Upper lobe of right lung (tissue), 1 donor: ENCODE measurements at regions not wholly inside any gene's neighbourhood (a gene's known extent, or its start where the extent isn't known, plus 50 kb on each side); places are given as distances from the start of the nearest gene placed in this dataset.

Experiments
- ATAC-seq: fragments of 200-7000 bp; cut with Tn5 transposase; one replicate; pipeline ENCODE4 v1.9.1; 2020; ENCODE audit warnings: mild to moderate bottlenecking, moderate library complexity
- DNase-seq: peaks from one replicate; pipeline ENCODE4 v3.0.0-alpha.2; 2020
- H3K27ac ChIP-seq: fragments of 200-600 bp; one replicate; pipeline ENCODE4 v1.8.0; 2022
- H3K27me3 ChIP-seq: fragments of 200-600 bp; one replicate; pipeline ENCODE4 v1.8.0; 2022; ENCODE audit warnings: mild to moderate bottlenecking
- H3K36me3 ChIP-seq: fragments of 200-600 bp; one replicate; pipeline ENCODE4 v1.8.0; 2022
- H3K4me1 ChIP-seq: fragments of 200-600 bp; one replicate; pipeline ENCODE4 v1.8.0; 2022
- H3K4me3 ChIP-seq: fragments of 200-600 bp; one replicate; pipeline ENCODE4 v1.8.0; 2022; ENCODE audit warnings: mild to moderate bottlenecking
- H3K9me3 ChIP-seq: fragments of 200-600 bp; one replicate; pipeline ENCODE4 v1.8.0; 2022
- intact Hi-C: fragments of 100-400 bp; cut with DNase I; formaldehyde crosslinking; loops from one replicate; pipeline ENCODE4 v1.11.0; 2022
- TF ChIP-seq, protein P1 (sequence below): fragments of 200-600 bp; IDR thresholded peaks from one replicate; pipeline ENCODE4 v1.8.0; 2022; ENCODE audit warnings: antibody characterized with exemption
- donor health status: DM: no; HTN: yes; CAD: no; lungs with severe emphysema.

DNA sequence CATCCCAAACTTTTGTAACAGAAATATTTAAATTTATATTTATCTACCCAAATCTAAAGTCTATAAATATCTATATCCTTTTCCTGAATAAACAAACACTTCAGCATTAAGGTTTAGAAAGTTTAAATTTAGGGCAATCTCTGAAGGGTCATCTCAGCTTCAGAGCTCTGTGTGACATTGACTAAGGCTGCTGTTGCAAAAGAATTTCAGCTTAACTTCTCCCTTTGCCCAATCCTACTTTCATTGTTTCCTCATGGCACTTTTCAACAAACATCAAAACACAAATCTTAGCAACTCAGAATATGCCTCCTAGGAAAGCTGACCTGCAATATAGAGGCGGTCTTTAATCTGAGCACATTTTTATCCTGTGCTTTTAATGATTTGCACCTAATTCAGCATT is 79.7 kb upstream of the BANK1 start:
- TF ChIP-seq, protein P1, sequence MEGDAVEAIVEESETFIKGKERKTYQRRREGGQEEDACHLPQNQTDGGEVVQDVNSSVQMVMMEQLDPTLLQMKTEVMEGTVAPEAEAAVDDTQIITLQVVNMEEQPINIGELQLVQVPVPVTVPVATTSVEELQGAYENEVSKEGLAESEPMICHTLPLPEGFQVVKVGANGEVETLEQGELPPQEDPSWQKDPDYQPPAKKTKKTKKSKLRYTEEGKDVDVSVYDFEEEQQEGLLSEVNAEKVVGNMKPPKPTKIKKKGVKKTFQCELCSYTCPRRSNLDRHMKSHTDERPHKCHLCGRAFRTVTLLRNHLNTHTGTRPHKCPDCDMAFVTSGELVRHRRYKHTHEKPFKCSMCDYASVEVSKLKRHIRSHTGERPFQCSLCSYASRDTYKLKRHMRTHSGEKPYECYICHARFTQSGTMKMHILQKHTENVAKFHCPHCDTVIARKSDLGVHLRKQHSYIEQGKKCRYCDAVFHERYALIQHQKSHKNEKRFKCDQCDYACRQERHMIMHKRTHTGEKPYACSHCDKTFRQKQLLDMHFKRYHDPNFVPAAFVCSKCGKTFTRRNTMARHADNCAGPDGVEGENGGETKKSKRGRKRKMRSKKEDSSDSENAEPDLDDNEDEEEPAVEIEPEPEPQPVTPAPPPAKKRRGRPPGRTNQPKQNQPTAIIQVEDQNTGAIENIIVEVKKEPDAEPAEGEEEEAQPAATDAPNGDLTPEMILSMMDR = no peak
- no peak for ATAC-seq

DNA sequence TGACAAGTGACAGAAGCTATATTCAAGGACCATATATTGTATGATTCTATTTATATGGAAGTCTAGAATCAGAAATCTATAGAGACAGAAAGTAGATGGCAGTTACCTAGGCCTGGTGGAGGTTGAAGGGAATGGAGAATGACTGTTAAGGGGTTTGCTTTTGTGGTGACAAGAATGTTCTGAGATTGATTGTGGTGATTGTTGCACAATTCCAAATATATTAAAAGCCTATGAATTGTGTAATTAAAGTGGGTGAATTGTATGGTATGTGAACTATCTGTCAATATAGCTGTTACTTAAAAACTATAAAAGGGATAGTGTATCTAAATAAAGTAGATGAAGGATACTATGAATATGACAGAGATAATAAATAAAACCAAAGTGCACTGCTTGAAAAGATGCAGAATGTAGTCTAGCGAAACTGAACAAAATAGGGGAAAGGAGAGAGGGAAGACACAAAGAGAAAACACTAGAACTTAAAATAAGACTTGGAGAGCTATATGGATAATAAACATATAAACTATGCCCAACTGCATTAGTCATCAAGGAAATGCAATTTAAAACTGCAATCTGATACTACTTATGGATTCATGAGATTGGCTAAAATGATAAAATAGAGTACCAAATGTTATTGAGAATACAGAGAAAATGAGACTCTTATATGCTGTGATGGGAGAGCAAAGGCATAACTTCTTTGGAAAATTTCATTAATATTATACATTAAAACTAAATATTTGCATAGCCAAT is 82.1 kb upstream of the BANK1 start:
- H3K27me3 ChIP-seq = no peaks in the 10 kb centered on the region
- no peak overlapping the region for H3K4me3 ChIP-seq
- H3K9me3 ChIP-seq = peaks cover 10% of the 10 kb centered on the region
- intact Hi-C loops = no loop called here
- H3K4me1 ChIP-seq = no peaks in the 10 kb centered on the region
- H3K36me3 ChIP-seq = no peaks in the 10 kb centered on the region
- H3K27ac ChIP-seq = no peak overlapping the region
- no peak for ATAC-seq
- TF ChIP-seq, protein P1 = no peak
- DNase-seq = no peak

More for the DNA sequence above, 79.7 kb upstream of the BANK1 start:
- H3K36me3 ChIP-seq = no peaks in the 10 kb centered on the region
- no peaks in the 10 kb centered on the region for H3K4me1 ChIP-seq
- intact Hi-C loops = no loop called here
- peaks cover 10% of the 10 kb centered on the region for H3K9me3 ChIP-seq
- no peak overlapping the region for H3K27ac ChIP-seq
- H3K4me3 ChIP-seq = no peak overlapping the region
- DNase-seq = no peak
- no peaks in the 10 kb centered on the region for H3K27me3 ChIP-seq

DNA sequence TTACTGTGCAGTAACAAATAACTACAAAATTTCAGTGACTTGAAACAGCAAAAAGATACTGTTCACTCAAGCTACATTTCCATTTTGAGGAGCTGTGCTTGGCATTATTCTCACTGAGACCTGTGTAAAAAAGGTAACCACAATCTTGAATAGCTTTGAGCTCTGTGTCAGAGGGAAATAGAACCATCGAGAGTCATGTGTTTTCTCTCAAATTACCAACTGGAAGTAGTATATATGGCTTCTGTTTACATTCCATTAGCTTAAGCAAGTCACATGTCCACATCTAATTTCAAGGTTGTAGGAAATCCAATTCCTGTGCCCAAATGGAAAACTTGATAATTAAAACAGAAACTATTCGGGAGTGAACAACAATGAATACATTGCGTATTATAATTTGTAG is 82.9 kb upstream of the BANK1 start:
- no peaks in the 10 kb centered on the region for H3K36me3 ChIP-seq
- H3K4me3 ChIP-seq = no peak overlapping the region
- ATAC-seq (no peak), DNase-seq (no peak)
- peaks cover 10% of the 10 kb centered on the region for H3K9me3 ChIP-seq
- intact Hi-C loops = no loop called here
- TF ChIP-seq, protein P1 = no peak
- no peaks in the 10 kb centered on the region for H3K4me1 ChIP-seq
- no peak overlapping the region for H3K27ac ChIP-seq
- no peaks in the 10 kb centered on the region for H3K27me3 ChIP-seq

DNA sequence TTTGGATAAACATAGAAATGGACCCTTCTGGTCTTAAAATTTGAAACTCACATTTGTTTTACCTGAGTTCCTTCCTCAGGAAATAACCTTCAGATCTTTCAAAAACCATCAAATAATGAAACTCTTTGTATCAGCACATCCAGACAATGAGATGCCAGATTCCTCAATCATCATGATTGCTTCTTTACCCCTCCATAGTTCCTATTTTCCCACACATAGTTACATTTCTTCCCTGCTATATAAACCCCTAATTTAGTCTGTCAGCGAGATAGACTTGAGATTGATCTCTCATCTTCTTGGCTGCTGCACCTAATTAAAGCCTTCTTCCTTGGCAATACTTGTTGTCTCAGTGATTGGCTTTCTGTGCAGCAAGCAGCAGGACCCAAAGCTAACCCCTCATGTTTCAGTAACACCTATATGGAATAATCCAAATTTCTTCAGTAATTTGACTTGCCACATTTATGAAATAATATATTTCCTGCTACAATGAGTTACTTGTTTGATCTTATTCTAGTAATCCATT is 83.9 kb upstream of the BANK1 start:
- H3K4me1 ChIP-seq = no peaks in the 10 kb centered on the region
- ATAC-seq (no peak), DNase-seq (no peak)
- H3K27ac ChIP-seq = no peak overlapping the region
- peaks cover 10% of the 10 kb centered on the region for H3K9me3 ChIP-seq
- TF ChIP-seq, protein P1 = no peak
- no peaks in the 10 kb centered on the region for H3K27me3 ChIP-seq
- intact Hi-C loops = no loop called here
- H3K36me3 ChIP-seq = no peaks in the 10 kb centered on the region
- H3K4me3 ChIP-seq = no peak overlapping the region

DNA sequence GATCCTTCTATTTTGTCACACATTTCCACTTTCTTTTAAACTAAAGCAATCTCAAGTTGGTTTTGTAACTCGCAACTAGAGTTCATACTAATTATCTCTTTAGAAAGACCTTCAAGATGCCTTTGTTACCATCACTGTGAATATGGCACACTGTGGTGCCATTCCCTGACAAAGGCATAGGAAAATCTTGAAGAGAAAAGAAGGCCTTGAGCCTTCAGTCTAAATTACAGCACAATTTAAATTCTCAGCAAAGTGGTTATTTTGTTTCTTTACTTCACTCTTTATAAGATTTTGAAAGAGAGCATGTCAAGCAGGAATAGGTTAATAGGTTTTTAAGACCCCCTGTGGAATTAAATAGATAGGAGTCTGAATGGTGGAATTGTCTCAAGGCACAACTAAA is 89.0 kb upstream of the BANK1 start:
- Histone ChIP-seq H3K9me3 (peaks cover 1% of the 10 kb centered on the region), H3K27me3 (no peaks in the 10 kb centered on the region), H3K27ac (no peak overlapping the region), H3K36me3 (no peaks in the 10 kb centered on the region), H3K4me1 (no peaks in the 10 kb centered on the region), H3K4me3 (no peak overlapping the region)
- DNase-seq (no peak), ATAC-seq (no peak)
- intact Hi-C loops = no loop called here
- TF ChIP-seq, protein P1 = no peak
